Neural cell (in vitro differentiated cells): ENCODE measurements at regions not wholly inside any gene's neighbourhood (a gene's known extent, or its start where the extent isn't known, plus 50 kb on each side); places are given as distances from the start of the nearest gene placed in this dataset.

Source experiments
- CTCF ChIP-seq: fragments of 450-650 bp; IDR thresholded peaks from 2 replicates; pipeline ENCODE4 v1.5.1; 2014; ENCODE audit warnings: antibody characterized with exemption, mild to moderate bottlenecking, moderate library complexity; ENCODE audit not compliant: poor library complexity, severe bottlenecking
- EP300 ChIP-seq: fragments of 450-650 bp; conservative IDR thresholded peaks from 2 replicates; pipeline ENCODE4 v1.6.1; 2014; ENCODE audit warnings: antibody characterized with exemption, mild to moderate bottlenecking, moderate library complexity; ENCODE audit not compliant: poor library complexity, severe bottlenecking
- EZH2 ChIP-seq: fragments of 200-600, 300-800 bp; shearing (Covaris generic), sonication (generic); IDR thresholded peaks from 2 replicates; pipeline ENCODE4 v1.6.1; 2014; ENCODE audit warnings: antibody characterized with exemption, low read length, borderline replicate concordance, mild to moderate bottlenecking; ENCODE audit not compliant: insufficient read depth, poor library complexity, severe bottlenecking
- MXI1 ChIP-seq: fragments of 450-650 bp; conservative IDR thresholded peaks from 2 replicates; pipeline ENCODE4 v1.6.1; 2014; ENCODE audit warnings: antibody characterized with exemption, mild to moderate bottlenecking; ENCODE audit not compliant: poor library complexity, severe bottlenecking
- RAD21 ChIP-seq: fragments of 450-650 bp; conservative IDR thresholded peaks from 2 replicates; pipeline ENCODE4 v1.6.1; 2014; ENCODE audit warnings: antibody characterized with exemption, mild to moderate bottlenecking, moderate library complexity

GRCh38 chr1:194292966-194293365, 1106.6 kb upstream of the B3GALT2 start:
- TF ChIP-seq MXI1 = no peak
- TF ChIP-seq RAD21 = no peak
- TF ChIP-seq CTCF = no peak
- no peak for TF ChIP-seq EP300
- TF ChIP-seq EZH2 = no peak
